WTC11 (cell line): ENCODE measurements at regions not wholly inside any gene's neighbourhood (a gene's known extent, or its start where the extent isn't known, plus 50 kb on each side); places are given as distances from the start of the nearest gene placed in this dataset.

Experiments used
- JAZF1 ChIP-seq: fragments of 250-450 bp; sonication (Bioruptor Pico); IDR thresholded peaks from 2 replicates; pipeline ENCODE4 v1.9.0; 2021; ENCODE audit warnings: moderate library complexity, mild to moderate bottlenecking, inconsistent platforms
- NR1H2 ChIP-seq: sonication (generic); formaldehyde crosslinking; IDR thresholded peaks from 2 replicates; pipeline ENCODE4 v1.9.0; 2021; ENCODE audit warnings: mild to moderate bottlenecking, moderate library complexity, missing genetic modification reagents
- TF ChIP-seq, protein P1 (sequence below): fragments of 200-600 bp; IDR thresholded peaks from 2 replicates; pipeline ENCODE4 v1.8.0; 2022; ENCODE audit warnings: antibody characterized with exemption

DNA sequence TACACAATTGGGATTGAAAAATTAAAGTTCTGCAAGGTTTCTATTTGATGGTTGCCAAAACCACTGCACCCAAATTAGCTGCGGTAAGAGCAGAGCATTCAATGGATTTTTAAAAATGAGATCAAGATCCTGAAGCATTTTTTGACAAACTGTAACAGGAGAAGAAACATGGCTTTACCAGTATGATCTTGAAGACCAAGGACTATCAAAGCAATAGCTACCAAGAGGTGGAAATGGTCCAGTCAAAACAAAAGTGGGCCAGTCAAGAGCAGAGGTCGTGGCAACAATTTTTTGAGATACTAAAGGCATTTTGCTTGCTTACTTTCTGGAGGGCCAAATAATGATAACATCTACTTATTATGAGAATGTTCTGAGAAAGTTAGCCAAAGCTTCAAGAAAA is 186.8 kb downstream of the RDH14 start:
- no peak for TF ChIP-seq NR1H2 (CRISPR knock-in tag)
- TF ChIP-seq, protein P1, sequence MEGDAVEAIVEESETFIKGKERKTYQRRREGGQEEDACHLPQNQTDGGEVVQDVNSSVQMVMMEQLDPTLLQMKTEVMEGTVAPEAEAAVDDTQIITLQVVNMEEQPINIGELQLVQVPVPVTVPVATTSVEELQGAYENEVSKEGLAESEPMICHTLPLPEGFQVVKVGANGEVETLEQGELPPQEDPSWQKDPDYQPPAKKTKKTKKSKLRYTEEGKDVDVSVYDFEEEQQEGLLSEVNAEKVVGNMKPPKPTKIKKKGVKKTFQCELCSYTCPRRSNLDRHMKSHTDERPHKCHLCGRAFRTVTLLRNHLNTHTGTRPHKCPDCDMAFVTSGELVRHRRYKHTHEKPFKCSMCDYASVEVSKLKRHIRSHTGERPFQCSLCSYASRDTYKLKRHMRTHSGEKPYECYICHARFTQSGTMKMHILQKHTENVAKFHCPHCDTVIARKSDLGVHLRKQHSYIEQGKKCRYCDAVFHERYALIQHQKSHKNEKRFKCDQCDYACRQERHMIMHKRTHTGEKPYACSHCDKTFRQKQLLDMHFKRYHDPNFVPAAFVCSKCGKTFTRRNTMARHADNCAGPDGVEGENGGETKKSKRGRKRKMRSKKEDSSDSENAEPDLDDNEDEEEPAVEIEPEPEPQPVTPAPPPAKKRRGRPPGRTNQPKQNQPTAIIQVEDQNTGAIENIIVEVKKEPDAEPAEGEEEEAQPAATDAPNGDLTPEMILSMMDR = no peak
- TF ChIP-seq JAZF1 (CRISPR knock-in tag) = no peak
